ENCODE measurements at regions not wholly inside any gene's neighbourhood (a gene's known extent, or its start where the extent isn't known, plus 50 kb on each side); places are given as distances from the start of the nearest gene placed in this dataset.

DNA sequence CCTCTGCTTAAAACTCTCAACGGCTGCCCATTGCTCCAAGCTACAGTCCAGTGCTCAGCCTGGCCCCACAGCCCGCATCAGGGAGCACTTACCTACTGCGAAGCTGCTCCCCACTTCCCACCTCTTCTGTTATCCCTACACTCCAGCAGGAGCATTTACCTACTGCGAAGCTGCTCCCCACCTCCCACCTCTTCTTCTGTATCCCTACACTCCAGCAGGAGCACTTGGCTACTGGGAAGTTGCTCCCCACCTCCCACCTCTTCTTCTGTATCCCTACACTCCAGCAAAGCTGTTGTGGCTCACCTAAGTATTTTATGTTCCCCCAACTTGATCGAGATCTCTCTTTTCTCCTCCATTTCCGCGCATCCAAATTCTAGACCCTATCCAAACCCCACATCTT is 563.3 kb upstream of the ZFP42 start:
- no peaks in the 10 kb centered on the region for H3K23me2 ChIP-seq (ENCODE audit: insufficient read length, low read depth, low read length, poor library complexity, severe bottlenecking)
- no peaks in the 10 kb centered on the region for H3K4me1 ChIP-seq (ENCODE audit: insufficient read depth, low read length)
- H2BK20ac ChIP-seq (ENCODE audit: low read depth, low read length, poor library complexity, severe bottlenecking): no peak overlapping the region
- H2BK120ac ChIP-seq (ENCODE audit: low read depth, low read length, poor library complexity, severe bottlenecking): no peak overlapping the region
- no peak overlapping the region for H3K4ac ChIP-seq (ENCODE audit: low read depth, low read length)
- H4K91ac ChIP-seq (ENCODE audit: insufficient read length, low read depth, low read length): no peak overlapping the region
- no peak overlapping the region for H4K5ac ChIP-seq (ENCODE audit: insufficient read length, low read depth, low read length)
- Mint-ChIP-seq H3K36me3 (ENCODE audit: insufficient read depth in 1 of 3, low read depth in 3 of 3) (0 out of 7 replicates have a peak, but pooled peaks cover 0 to 3% (median 0%) of the 10 kb centered on the region in 3 experiments), H3K27ac (no peak overlapping the region), H3K4me3 (no peak overlapping the region), H3K27me3 (ENCODE audit: low read depth) (no peaks in the 10 kb centered on the region; the same call in 1 of the 2 replicates), H3K9me3 (peaks cover 1 to 4% of the 10 kb centered on the region in 2 experiments; a peak in 2 of 5 replicates), H3K4me1 (no peaks in the 10 kb centered on the region)
- no peak overlapping the region for H3K23ac ChIP-seq (ENCODE audit: insufficient read length, low read depth, low read length)
- no peak overlapping the region for H2BK5ac ChIP-seq (ENCODE audit: insufficient read length, low read length)
- H2AFZ ChIP-seq (ENCODE audit: low read length): no peak overlapping the region
- no peak overlapping the region for H3K9ac ChIP-seq (ENCODE audit: extremely low read depth, insufficient read length, low read length)
- no peak overlapping the region for H3T11ph ChIP-seq (ENCODE audit: low read length)
- no peak for TF ChIP-seq CTCF (conservative IDR thresholded peaks at IDR 0.05)
- H3K79me2 ChIP-seq (ENCODE audit: insufficient read depth, low read length): no peaks in the 10 kb centered on the region
- H3K79me1 ChIP-seq (ENCODE audit: insufficient read depth, low read depth, low read length, poor library complexity, severe bottlenecking): no peaks in the 10 kb centered on the region
- no peak for DNase-seq
- H2BK12ac ChIP-seq (ENCODE audit: insufficient read length, low read depth, low read length): no peak overlapping the region
- H3K27me3 ChIP-seq (ENCODE audit: insufficient read depth, low read length): no peaks in the 10 kb centered on the region
- H4K8ac ChIP-seq (replicated peaks; ENCODE audit: insufficient read length, low read depth, low read length): no peak overlapping the region
- no peaks in the 10 kb centered on the region for H3K9me3 ChIP-seq (ENCODE audit: control insufficient read depth, low read depth, low read length)
- no peak overlapping the region for H2BK15ac ChIP-seq (ENCODE audit: low read depth, low read length)
- H2AK5ac ChIP-seq (ENCODE audit: insufficient read length, low read length): no peak overlapping the region
- H3K27ac ChIP-seq (ENCODE audit: insufficient read length, low read depth, low read length): no peak overlapping the region
- H3K18ac ChIP-seq (ENCODE audit: insufficient read length, low read depth, low read length): no peak overlapping the region
- no CpG with 5 or more reads among the region's 7 CpGs for WGBS (ENCODE audit: extremely low coverage, insufficient read length, low lambda C conversion rate)
- no peak overlapping the region for H3K56ac ChIP-seq (ENCODE audit: insufficient read length, low read depth, low read length)
- no peak overlapping the region for H3K4me2 ChIP-seq (ENCODE audit: insufficient read depth, insufficient read length, low read length)
- H3K14ac ChIP-seq (ENCODE audit: insufficient read depth, low read length): no peak overlapping the region
- no peaks in the 10 kb centered on the region for H4K20me1 ChIP-seq (ENCODE audit: control insufficient read depth, insufficient read depth, insufficient read length)
